Activated T-helper 17 cell treated with anti-CD3 and anti-CD28 coated beads, Interleukin-2, amount 50 U/mL, for 72 hours (primary cell): ENCODE measurements at regions not wholly inside any gene's neighbourhood (a gene's known extent, or its start where the extent isn't known, plus 50 kb on each side); places are given as distances from the start of the nearest gene placed in this dataset.
"Not testable (repeated sequence)": the region's sequence is repeated elsewhere in the genome, so short reads cannot be mapped to it uniquely, and the experiment has no call there.

Experiments used
- ATAC-seq: fragments of 150-1000 bp; cut with Tn5 transposase; replicated peaks from 2 replicates; pipeline ENCODE4 v1.10.0; 2021; ENCODE audit warnings: mild to moderate bottlenecking, moderate library complexity
- H3K27ac Mint-ChIP-seq: one replicate; pipeline ENCODE4 v1.8.0; 2022; ENCODE audit warnings: mixed read lengths
- H3K27me3 Mint-ChIP-seq: one replicate; pipeline ENCODE4 v1.8.0; 2022; ENCODE audit warnings: mixed read lengths
- H3K36me3 Mint-ChIP-seq: one replicate; pipeline ENCODE4 v1.8.0; 2022; ENCODE audit warnings: low read depth, mild to moderate bottlenecking, mixed read lengths
- H3K4me1 Mint-ChIP-seq: one replicate; pipeline ENCODE4 v1.8.0; 2022; ENCODE audit warnings: mixed read lengths
- H3K4me3 Mint-ChIP-seq: one replicate; pipeline ENCODE4 v1.8.0; 2022; ENCODE audit warnings: mild to moderate bottlenecking, mixed read lengths
- H3K9me3 Mint-ChIP-seq: one replicate; pipeline ENCODE4 v1.8.0; 2022; ENCODE audit warnings: mixed read lengths

DNA sequence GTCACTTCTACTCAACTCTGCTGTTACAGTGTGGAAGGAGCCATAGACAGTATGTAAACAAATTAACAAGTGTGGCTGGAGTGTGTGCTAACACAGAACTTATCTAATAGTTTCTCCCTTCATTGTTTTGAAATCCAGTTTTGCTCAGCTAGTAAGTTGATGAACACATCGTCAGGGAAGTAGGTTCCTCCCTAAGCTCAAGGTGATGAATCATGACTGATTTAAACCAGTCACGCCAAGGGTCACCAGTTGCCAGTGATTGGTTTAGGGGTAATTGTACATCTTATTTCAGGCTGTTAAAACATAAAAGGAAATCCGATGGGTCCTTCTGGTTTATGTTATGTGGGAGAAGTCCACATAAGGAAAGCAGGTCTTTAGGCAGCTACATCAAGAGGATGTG lies 97.0 kb upstream of the CHODL start:
- Mint-ChIP-seq H3K27me3 (no peaks in the 10 kb centered on the region), H3K4me1 (no peaks in the 10 kb centered on the region), H3K4me3 (no peak overlapping the region), H3K9me3 (no peaks in the 10 kb centered on the region), H3K36me3 (no peaks in the 10 kb centered on the region), H3K27ac (no peak overlapping the region)
- ATAC-seq, result no peak

- Mint-ChIP-seq H3K9me3 (no peaks in the 10 kb centered on the region), H3K27ac (no peak overlapping the region), H3K36me3 (no peaks in the 10 kb centered on the region), H3K4me1 (no peaks in the 10 kb centered on the region), H3K27me3 (no peaks in the 10 kb centered on the region), H3K4me3 (no peak overlapping the region)
- no peak for ATAC-seq
Observed at GRCh38 chr21:18146820-18147219, 97.8 kb upstream of the CHODL start.

DNA sequence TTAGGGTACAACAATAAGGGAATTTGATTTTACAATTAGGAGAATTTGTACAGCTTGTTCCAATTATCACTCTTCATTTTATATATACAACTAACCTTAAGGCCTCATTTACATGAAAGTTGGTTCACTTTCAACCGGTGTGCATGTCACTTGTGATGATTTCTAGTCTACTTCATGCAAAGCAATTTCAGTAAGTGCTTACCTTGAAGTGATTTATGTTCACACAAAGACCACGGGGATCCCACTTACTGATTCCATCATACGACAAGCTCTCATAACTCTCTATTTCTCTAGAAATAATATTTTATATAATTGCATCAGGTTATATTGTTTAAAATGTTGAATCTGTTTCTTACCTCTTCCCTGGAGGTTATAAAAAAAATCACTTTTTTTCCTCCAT lies 100.3 kb upstream of the CHODL start:
- Mint-ChIP-seq H3K27ac (no peak overlapping the region), H3K27me3 (no peaks in the 10 kb centered on the region), H3K9me3 (no peaks in the 10 kb centered on the region), H3K4me3 (no peak overlapping the region), H3K36me3 (no peaks in the 10 kb centered on the region), H3K4me1 (no peaks in the 10 kb centered on the region)
- no peak for ATAC-seq

DNA sequence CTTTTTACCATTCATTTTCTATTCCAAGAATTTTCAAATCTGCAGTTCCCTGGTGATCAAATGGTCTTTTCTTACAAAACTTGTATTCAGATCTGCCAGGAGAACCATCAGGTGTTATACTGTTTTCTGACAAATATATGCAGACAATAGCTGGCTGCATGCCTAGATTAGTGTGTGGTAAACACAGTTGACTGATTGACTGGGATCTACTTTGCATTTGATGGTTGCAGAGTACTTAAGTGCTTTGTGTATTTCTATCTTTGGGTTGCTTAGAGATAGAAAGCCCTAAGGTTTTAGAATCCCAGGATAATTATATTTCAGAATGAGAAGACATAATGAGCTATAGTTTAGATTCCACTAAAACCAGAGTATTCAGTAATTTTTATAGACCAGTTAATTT lies 102.0 kb upstream of the CHODL start:
- no peak for ATAC-seq
- H3K4me1 Mint-ChIP-seq, result no peaks in the 10 kb centered on the region
- no peaks in the 10 kb centered on the region for H3K9me3 Mint-ChIP-seq
- no peaks in the 10 kb centered on the region for H3K36me3 Mint-ChIP-seq
- H3K4me3 Mint-ChIP-seq, result no peak overlapping the region
- no peaks in the 10 kb centered on the region for H3K27me3 Mint-ChIP-seq
- no peak overlapping the region for H3K27ac Mint-ChIP-seq

GRCh38 chr21:18138507-18138906 lies 106.1 kb upstream of the CHODL start:
- Mint-ChIP-seq H3K4me1 (no peaks in the 10 kb centered on the region), H3K9me3 (no peaks in the 10 kb centered on the region), H3K27ac (no peak overlapping the region), H3K36me3 (no peaks in the 10 kb centered on the region), H3K27me3 (no peaks in the 10 kb centered on the region), H3K4me3 (no peak overlapping the region)
- no peak for ATAC-seq

DNA sequence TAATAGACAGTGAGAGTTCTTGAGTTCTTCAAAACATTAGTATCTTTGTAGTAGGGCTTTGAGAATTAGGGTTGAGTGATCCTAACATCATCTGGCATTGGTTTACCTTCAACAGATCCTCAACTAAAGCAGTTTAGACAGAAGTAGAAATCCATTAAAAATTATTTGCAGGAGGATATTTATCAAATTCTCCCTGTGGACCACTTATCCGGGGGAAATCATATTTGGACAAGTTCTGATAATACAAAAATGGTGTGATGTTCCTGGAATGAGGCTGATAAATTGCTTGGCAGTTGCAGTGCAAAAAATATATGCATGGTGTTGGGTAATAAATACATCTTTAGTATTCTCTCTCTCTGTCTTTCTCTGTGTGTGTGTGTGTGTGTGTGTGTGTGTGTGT lies 115.1 kb upstream of the CHODL start:
- Mint-ChIP-seq H3K36me3 (no peaks in the 10 kb centered on the region), H3K27ac (no peak overlapping the region)
- no peak for ATAC-seq

DNA sequence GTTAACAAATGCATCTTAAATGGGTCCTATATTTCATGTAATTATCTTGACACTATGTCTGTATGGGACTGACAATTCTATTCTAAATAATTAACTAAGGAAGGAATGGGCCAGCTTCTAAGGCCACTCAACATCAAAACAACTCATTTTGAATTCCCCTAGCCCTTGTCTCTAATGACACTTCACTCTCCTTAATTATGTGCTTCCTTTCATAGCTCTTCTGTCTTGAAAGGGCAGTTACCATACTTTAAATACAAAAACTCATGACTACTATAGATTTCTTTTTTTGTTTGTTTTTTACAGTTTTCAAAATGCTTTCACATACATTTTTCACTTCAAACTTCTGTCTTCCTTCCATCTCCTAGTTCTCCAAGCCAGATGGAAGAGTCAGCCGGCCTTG lies 126.1 kb upstream of the CHODL start:
- Mint-ChIP-seq H3K4me3 (no peak overlapping the region), H3K27ac (no peak overlapping the region), H3K27me3 (no peaks in the 10 kb centered on the region), H3K36me3 (no peaks in the 10 kb centered on the region), H3K4me1 (no peaks in the 10 kb centered on the region), H3K9me3 (no peaks in the 10 kb centered on the region)
- ATAC-seq, result no peak

More for the DNA sequence above, 115.1 kb upstream of the CHODL start:
- H3K4me3 Mint-ChIP-seq, result no peak overlapping the region
- no peaks in the 10 kb centered on the region for H3K9me3 Mint-ChIP-seq
- H3K4me1 Mint-ChIP-seq, result no peaks in the 10 kb centered on the region
- no peaks in the 10 kb centered on the region for H3K27me3 Mint-ChIP-seq

DNA sequence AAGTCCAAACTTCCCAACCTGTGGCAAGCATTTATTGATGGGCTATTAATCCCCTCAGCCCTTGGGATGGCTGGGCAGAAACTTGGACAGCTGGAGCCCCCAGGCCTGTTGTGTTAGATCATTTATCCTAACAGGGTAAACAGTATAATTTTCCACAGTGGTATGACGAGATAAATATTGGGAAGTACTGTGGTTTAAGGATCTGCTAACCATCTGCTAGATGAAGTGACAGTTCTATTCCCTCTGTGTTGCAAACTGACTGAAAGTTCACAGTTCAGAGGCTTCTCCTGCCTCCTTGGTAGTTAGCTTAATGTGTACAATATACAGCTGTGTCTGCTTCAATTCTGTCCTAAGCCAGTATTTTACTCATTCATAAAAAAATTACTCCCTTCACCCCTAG lies 127.5 kb upstream of the CHODL start:
- Mint-ChIP-seq H3K4me3 (no peak overlapping the region), H3K36me3 (no peaks in the 10 kb centered on the region), H3K27ac (no peak overlapping the region), H3K9me3 (no peaks in the 10 kb centered on the region), H3K27me3 (no peaks in the 10 kb centered on the region), H3K4me1 (no peaks in the 10 kb centered on the region)
- no peak for ATAC-seq

- H3K4me1 Mint-ChIP-seq, result no peaks in the 10 kb centered on the region
- no peaks in the 10 kb centered on the region for H3K9me3 Mint-ChIP-seq
- H3K27me3 Mint-ChIP-seq, result no peaks in the 10 kb centered on the region
- no peaks in the 10 kb centered on the region for H3K36me3 Mint-ChIP-seq
- ATAC-seq, result no peak
- H3K27ac Mint-ChIP-seq, result no peak overlapping the region
- H3K4me3 Mint-ChIP-seq, result no peak overlapping the region
Observed at GRCh38 chr21:18114810-18115209, 129.8 kb upstream of the CHODL start.

DNA sequence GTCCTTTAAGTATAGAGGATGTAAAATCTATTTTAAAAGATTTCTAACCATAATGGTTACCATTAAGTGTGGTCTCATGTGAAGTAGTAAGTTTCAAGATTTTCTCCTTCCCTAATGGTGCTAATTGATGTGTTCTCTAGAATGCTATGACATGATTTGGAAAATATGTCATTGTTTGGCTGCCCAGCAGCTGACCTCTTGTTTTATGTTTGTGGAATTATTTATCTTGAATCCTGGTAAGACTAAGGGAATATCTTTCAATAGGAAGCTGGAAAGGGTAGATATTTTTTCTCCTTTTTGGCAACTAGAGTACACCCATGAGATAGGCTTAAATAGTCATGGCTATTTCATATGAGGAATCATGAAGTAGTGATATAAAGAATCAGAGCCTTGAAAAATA lies 139.8 kb upstream of the CHODL start:
- ATAC-seq, result no peak
- Mint-ChIP-seq H3K27me3 (no peaks in the 10 kb centered on the region), H3K4me1 (no peaks in the 10 kb centered on the region), H3K4me3 (no peak overlapping the region), H3K9me3 (peaks cover 14% of the 10 kb centered on the region), H3K36me3 (no peaks in the 10 kb centered on the region), H3K27ac (no peak overlapping the region)

DNA sequence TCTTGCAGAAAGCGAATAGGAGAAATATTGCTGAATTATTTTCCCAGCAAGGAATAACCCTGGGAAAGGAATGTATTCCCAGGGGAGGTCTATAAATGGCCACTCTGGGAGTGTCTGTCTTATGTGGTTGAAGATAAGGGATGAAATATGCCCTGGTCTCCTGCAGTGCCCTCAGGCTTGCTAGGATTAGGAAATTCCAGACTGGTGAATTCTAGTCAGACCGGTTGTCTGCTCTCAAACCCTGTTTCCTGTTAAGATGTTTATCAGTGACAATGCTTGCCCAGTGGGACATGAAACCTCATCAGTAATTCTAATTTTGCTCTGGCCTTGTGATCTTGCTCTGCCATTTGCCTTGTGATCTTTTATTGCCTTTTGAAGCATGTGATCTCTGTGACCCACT lies 148.2 kb upstream of the CHODL start:
- not testable (repeated sequence) for H3K36me3 Mint-ChIP-seq, H3K27ac Mint-ChIP-seq, H3K27me3 Mint-ChIP-seq, ATAC-seq, H3K4me1 Mint-ChIP-seq, H3K4me3 Mint-ChIP-seq
- H3K9me3 Mint-ChIP-seq, result peaks cover 42% of the 10 kb centered on the region

DNA sequence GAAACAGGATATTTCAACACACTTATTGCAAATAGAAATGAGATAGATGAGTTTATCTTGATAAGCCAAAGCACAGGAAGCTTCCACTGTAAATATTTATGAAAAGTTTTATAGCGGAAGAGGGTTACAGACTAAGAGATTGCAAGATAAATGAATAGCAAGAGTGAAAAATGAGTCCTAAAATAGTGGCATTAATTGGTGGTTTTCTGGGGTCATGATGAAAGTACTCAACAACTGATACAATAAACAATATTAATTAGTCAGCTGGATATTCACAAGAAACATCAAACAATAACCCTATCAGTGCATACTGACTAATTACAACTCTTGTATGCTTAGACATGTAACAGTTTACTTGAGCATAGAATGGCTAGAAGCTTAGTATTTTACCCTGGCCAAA lies 154.8 kb upstream of the CHODL start:
- H3K4me3 Mint-ChIP-seq, result no peak overlapping the region
- ATAC-seq, result no peak
- peaks cover 37% of the 10 kb centered on the region for H3K9me3 Mint-ChIP-seq
- H3K4me1 Mint-ChIP-seq, result no peaks in the 10 kb centered on the region
- H3K27ac Mint-ChIP-seq, result no peak overlapping the region
- no peaks in the 10 kb centered on the region for H3K36me3 Mint-ChIP-seq
- no peaks in the 10 kb centered on the region for H3K27me3 Mint-ChIP-seq

- Mint-ChIP-seq H3K4me1 (no peaks in the 10 kb centered on the region), H3K9me3 (no peaks in the 10 kb centered on the region), H3K27me3 (no peaks in the 10 kb centered on the region), H3K36me3 (no peaks in the 10 kb centered on the region), H3K4me3 (no peak overlapping the region), H3K27ac (no peak overlapping the region)
- no peak for ATAC-seq
Observed at GRCh38 chr21:18070392-18070791, 174.2 kb upstream of the CHODL start.

DNA sequence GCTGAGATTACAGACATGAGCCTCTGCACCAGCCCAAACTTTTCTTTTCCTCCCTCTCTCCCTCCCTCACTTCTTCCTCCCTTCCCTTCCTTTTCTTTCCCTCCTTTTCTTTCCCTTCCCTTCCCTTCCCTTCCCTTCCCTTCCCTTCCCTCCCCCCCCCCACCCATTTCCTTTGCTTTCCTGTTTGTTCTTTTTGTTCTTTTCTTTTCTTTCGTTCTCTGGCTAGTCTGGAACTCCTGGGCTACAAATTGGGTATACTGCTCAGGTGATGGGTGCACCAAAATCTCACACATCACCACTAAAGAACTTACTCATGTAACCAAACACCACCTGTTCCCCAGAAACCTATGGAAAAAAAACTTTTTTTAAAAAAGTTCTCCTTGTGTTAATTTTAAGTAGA lies 174.8 kb upstream of the CHODL start:
- ATAC-seq, result no peak
- Mint-ChIP-seq H3K9me3 (no peaks in the 10 kb centered on the region), H3K27me3 (no peaks in the 10 kb centered on the region), H3K36me3 (no peaks in the 10 kb centered on the region), H3K4me3 (no peak overlapping the region), H3K27ac (no peak overlapping the region), H3K4me1 (no peaks in the 10 kb centered on the region)

DNA sequence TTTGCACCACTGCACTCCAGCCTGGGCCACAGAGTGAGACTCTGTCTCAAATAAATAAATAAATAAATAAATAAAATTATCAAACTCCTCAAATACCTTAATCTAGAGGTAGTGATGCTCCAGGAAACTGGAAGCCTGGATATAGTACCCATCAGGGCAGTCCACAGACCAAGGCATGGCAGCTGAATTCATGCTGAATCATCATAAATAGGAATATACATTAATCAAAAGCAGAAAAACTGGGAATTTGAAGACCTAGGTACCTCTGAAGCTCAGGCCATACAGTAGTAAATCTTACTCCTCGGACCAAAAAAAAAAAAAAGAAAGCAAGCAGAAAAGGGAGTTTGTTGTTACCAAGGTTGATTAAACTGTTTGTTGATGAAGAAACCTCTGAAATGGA lies 184.2 kb upstream of the CHODL start:
- no peak for ATAC-seq
- Mint-ChIP-seq H3K4me3 (no peak overlapping the region), H3K36me3 (no peaks in the 10 kb centered on the region), H3K27ac (no peak overlapping the region), H3K27me3 (no peaks in the 10 kb centered on the region), H3K4me1 (no peaks in the 10 kb centered on the region), H3K9me3 (no peaks in the 10 kb centered on the region)

GRCh38 chr21:18058731-18059398 lies 185.8 kb upstream of the CHODL start:
- Mint-ChIP-seq H3K9me3 (no peaks in the 10 kb centered on the region), H3K4me3 (no peak overlapping the region), H3K27ac (no peak overlapping the region), H3K27me3 (no peaks in the 10 kb centered on the region), H3K36me3 (no peaks in the 10 kb centered on the region), H3K4me1 (no peaks in the 10 kb centered on the region)
- no peak for ATAC-seq
